SK-N-SH (cell line): ENCODE measurements at regions not wholly inside any gene's neighbourhood (a gene's known extent, or its start where the extent isn't known, plus 50 kb on each side); places are given as distances from the start of the nearest gene placed in this dataset.

Source experiments
- CTCF ChIA-PET: fragments of 300-600, 350-600 bp; formaldehyde crosslinking; extraction: SDS; loops from one replicate; lab custom pipeline; 2021; lab: Yijun Ruan, JAX
- POLR2A ChIA-PET: fragments of 350-600 bp; sonication (Branson Sonifier 250); formaldehyde crosslinking; extraction: SDS; loops from one replicate; lab custom pipeline; 2020; ENCODE audit warnings: antibody characterized with exemption, inconsistent platforms; lab: Yijun Ruan, JAX
- DNase-seq: peaks from one replicate; pipeline ENCODE4 v3.0.0; 2012
- H2AFZ ChIP-seq: fragments of 200-600 bp; sonication (generic); 2 replicates; pipeline ENCODE4 v1.8.1; 2016; ENCODE audit warnings: antibody characterized with exemption, mild to moderate bottlenecking, low read depth
- H3F3A ChIP-seq: fragments of 200-600 bp; sonication (generic); replicated peaks from 2 replicates; pipeline ENCODE3; 2016; ENCODE audit warnings: antibody characterized with exemption, mild to moderate bottlenecking; ENCODE audit not compliant: insufficient read depth
- H3K27ac ChIP-seq, 2 experiments: fragments of 200-500 bp in 1 of 2; fragments of 200-600 bp in 1 of 2; sonication (Bioruptor generic) in 1 of 2; sonication (generic), shearing (Covaris generic) in 1 of 2; 2 replicates each; pipeline versions ENCODE4 v1.5.1 to v1.6.1; 2014 to 2016; ENCODE audit warnings: low read depth in 2 of 2, inconsistent platforms in 1 of 2, low read length in 1 of 2, mild to moderate bottlenecking in 1 of 2, mixed read lengths in 1 of 2
- H3K27me3 ChIP-seq: fragments of 200-600 bp; sonication (generic), shearing (Covaris generic); 2 replicates; pipeline ENCODE4 v1.6.1; 2016; ENCODE audit warnings: mixed run types; ENCODE audit not compliant: insufficient read depth
- H3K36me3 ChIP-seq, 2 experiments: fragments of 200-500 bp in 1 of 2; fragments of 200-600 bp in 1 of 2; sonication (Bioruptor generic) in 1 of 2; sonication (generic) in 1 of 2; replicated peaks in 1 of 2; 2 replicates each; pipeline versions ENCODE3 to v1.5.1; 2014 to 2016; ENCODE audit warnings: low read length in 1 of 2, mild to moderate bottlenecking in 1 of 2; ENCODE audit not compliant: insufficient read depth in 2 of 2, control insufficient read depth in 1 of 2
- H3K4me1 ChIP-seq, 2 experiments: fragments of 200-500 bp in 1 of 2; fragments of 200-600 bp in 1 of 2; sonication (Bioruptor generic) in 1 of 2; sonication (generic), shearing (Covaris generic) in 1 of 2; 2 replicates each; pipeline versions ENCODE4 v1.5.1 to v1.6.1; 2014 to 2016; ENCODE audit warnings: low read depth in 1 of 2, low read length in 1 of 2, mixed run types in 1 of 2; ENCODE audit not compliant: insufficient read depth in 2 of 2, control insufficient read depth in 1 of 2
- H3K4me2 ChIP-seq: fragments of 200-600 bp; sonication (generic), shearing (Covaris generic); 2 replicates; pipeline ENCODE4 v1.6.1; 2017; ENCODE audit warnings: mixed run types
- H3K4me3 ChIP-seq, 2 experiments: fragments of 200-500 bp in 1 of 2; fragments of 200-600 bp in 1 of 2; sonication (Bioruptor generic) in 1 of 2; sonication (generic), shearing (Covaris generic) in 1 of 2; 2 replicates each; pipeline versions ENCODE4 v1.5.1 to v1.8.1; 2014 to 2016; ENCODE audit warnings: low read depth in 2 of 2, inconsistent platforms in 1 of 2, low read length in 1 of 2, mild to moderate bottlenecking in 1 of 2, mixed read lengths in 1 of 2, moderate library complexity in 1 of 2
- H3K79me2 ChIP-seq: fragments of 200-600 bp; sonication (generic); 2 replicates; pipeline ENCODE4 v1.8.1; 2017; ENCODE audit warnings: mild to moderate bottlenecking; ENCODE audit not compliant: insufficient read depth
- H3K9ac ChIP-seq: fragments of 200-600 bp; sonication (generic); 2 replicates; pipeline ENCODE4 v1.6.1; 2017; ENCODE audit warnings: mixed run types
- H3K9me2 ChIP-seq: fragments of 200-600 bp; sonication (generic); 2 replicates; pipeline ENCODE4 v1.6.1; 2017; ENCODE audit warnings: mixed run types
- H3K9me3 ChIP-seq: fragments of 200-600 bp; sonication (generic); 2 replicates; pipeline ENCODE4 v1.6.1; 2017; ENCODE audit warnings: mixed run types, mild to moderate bottlenecking, moderate library complexity
- H4K20me1 ChIP-seq: fragments of 200-600 bp; sonication (generic); 2 replicates; pipeline ENCODE4 v1.6.1; 2017; ENCODE audit warnings: mild to moderate bottlenecking, mixed run types; ENCODE audit not compliant: insufficient read depth
- ELF1 ChIP-seq: IDR thresholded peaks from 2 replicates; pipeline ENCODE4 v1.4.0; 2012
- FOXJ3 ChIP-seq: sonication (generic); formaldehyde crosslinking; IDR thresholded peaks from 2 replicates; pipeline ENCODE4 v1.5.1; 2020; ENCODE audit warnings: mild to moderate bottlenecking, missing genetic modification reagents
- FOXM1 ChIP-seq: IDR thresholded peaks from 2 replicates; pipeline ENCODE4 v1.4.0; 2012; ENCODE audit warnings: low read depth, mild to moderate bottlenecking
- GATA2 ChIP-seq: sonication (generic); formaldehyde crosslinking; IDR thresholded peaks from 2 replicates; pipeline ENCODE4 v1.5.0; 2020; ENCODE audit warnings: mild to moderate bottlenecking, missing genetic modification reagents
- JUND ChIP-seq: IDR thresholded peaks from 2 replicates; pipeline ENCODE4 v1.4.0; 2012
- MXI1 ChIP-seq: IDR thresholded peaks from 2 replicates; pipeline ENCODE4 v1.6.1; 2012; ENCODE audit warnings: mild to moderate bottlenecking, low read depth, low read length, improper control_type of control experiment
- NFIC ChIP-seq: IDR thresholded peaks from 2 replicates; pipeline ENCODE4 v1.4.0; 2012; ENCODE audit warnings: borderline replicate concordance
- RAD21 ChIP-seq: IDR thresholded peaks from 2 replicates; pipeline ENCODE4 v1.6.1; 2012; ENCODE audit warnings: mild to moderate bottlenecking, low read length
- RCOR1 ChIP-seq: fragments of 150-350 bp; IDR thresholded peaks from 2 replicates; pipeline ENCODE4 v1.6.1; 2017; ENCODE audit warnings: antibody characterized with exemption, low read length
- RXRA ChIP-seq: IDR thresholded peaks from 2 replicates; pipeline ENCODE4 v1.4.0; 2012; ENCODE audit warnings: low read depth, mild to moderate bottlenecking, borderline replicate concordance
- SIN3A ChIP-seq: IDR thresholded peaks from 2 replicates; pipeline ENCODE4 v1.6.1; 2012; ENCODE audit warnings: low read depth, mild to moderate bottlenecking, low read length, moderate library complexity, borderline replicate concordance
- TCF12 ChIP-seq: IDR thresholded peaks from 2 replicates; pipeline ENCODE4 v1.4.0; 2012
- TEAD4 ChIP-seq: IDR thresholded peaks from 2 replicates; pipeline ENCODE4 v1.4.0; 2012; ENCODE audit warnings: mild to moderate bottlenecking, borderline replicate concordance; ENCODE audit not compliant: insufficient read depth
- WGBS: methylation state at CpG from one replicate; pipeline ENCODE4 v1.1.6; 2017; ENCODE audit warnings: low lambda C conversion rate; 5-methylcytosine and 5-hydroxymethylcytosine counted together
- TF ChIP-seq, protein P1 (sequence below): IDR thresholded peaks from 2 replicates; pipeline ENCODE4; 2012
- TF ChIP-seq, protein P2 (sequence below): IDR thresholded peaks from 2 replicates; pipeline ENCODE4 v1.6.1; 2012; ENCODE audit warnings: mild to moderate bottlenecking, low read depth, low read length, moderate library complexity
- TF ChIP-seq, protein P3 (sequence below): fragments of 150-350 bp; IDR thresholded peaks from 2 replicates; pipeline ENCODE4 v1.6.1; 2016; ENCODE audit warnings: mild to moderate bottlenecking, low read depth, low read length
- TF ChIP-seq, protein P4 (sequence below): fragments of 200-600 bp; sonication (generic); IDR thresholded peaks from 2 replicates; pipeline ENCODE4 v1.6.1; 2017; ENCODE audit warnings: antibody characterized with exemption, mild to moderate bottlenecking, moderate library complexity

DNA sequence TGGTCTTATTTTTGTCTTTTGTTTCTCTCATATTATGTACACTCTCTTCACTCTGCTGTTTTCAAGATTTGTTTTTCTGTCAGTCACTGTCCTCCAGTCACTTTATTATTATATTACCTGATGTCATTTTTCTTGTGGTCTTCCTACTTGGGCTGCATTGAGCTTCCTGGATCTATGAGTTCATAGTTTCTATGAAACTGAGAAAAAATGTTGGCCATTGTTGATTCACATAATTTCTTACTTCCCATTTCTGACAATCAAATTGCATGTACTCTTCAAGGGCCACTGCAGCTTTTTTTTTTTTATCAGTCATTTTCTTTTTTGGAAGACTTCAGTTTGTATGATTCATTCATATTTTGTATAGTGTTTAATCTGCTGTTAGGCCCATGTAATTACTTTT is 1180.6 kb upstream of the GBE1 start:
- no peak overlapping the region for H3K4me2 ChIP-seq
- CTCF ChIA-PET: no interaction called here
- no peaks in the 10 kb centered on the region for H4K20me1 ChIP-seq
- DNase-seq: no peak
- H3K36me3 ChIP-seq: no peaks in the 10 kb centered on the region
- H3K4me3 ChIP-seq: no peak overlapping the region
- no peaks in the 10 kb centered on the region for H3F3A ChIP-seq
- TF ChIP-seq RXRA: no peak
- TF ChIP-seq SIN3A: no peak
- no peak for TF ChIP-seq NFIC
- no peak for TF ChIP-seq TEAD4
- no peak for TF ChIP-seq GATA2 (CRISPR knock-in tag)
- TF ChIP-seq, protein P1, sequence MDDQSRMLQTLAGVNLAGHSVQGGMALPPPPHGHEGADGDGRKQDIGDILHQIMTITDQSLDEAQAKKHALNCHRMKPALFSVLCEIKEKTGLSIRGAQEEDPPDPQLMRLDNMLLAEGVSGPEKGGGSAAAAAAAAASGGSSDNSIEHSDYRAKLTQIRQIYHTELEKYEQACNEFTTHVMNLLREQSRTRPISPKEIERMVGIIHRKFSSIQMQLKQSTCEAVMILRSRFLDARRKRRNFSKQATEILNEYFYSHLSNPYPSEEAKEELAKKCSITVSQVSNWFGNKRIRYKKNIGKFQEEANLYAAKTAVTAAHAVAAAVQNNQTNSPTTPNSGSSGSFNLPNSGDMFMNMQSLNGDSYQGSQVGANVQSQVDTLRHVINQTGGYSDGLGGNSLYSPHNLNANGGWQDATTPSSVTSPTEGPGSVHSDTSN: no peak
- no peak overlapping the region for H3K9ac ChIP-seq
- H3K9me2 ChIP-seq: no peaks in the 10 kb centered on the region
- peaks cover 4% of the 10 kb centered on the region; the same call in 1 of the 2 replicates for H3K9me3 ChIP-seq
- no peaks in the 10 kb centered on the region; the same call in 1 of the 2 replicates for H3K27me3 ChIP-seq
- no peaks in the 10 kb centered on the region for H3K79me2 ChIP-seq
- POLR2A ChIA-PET: no interaction called here
- no peak overlapping the region for H2AFZ ChIP-seq
- no peaks in the 10 kb centered on the region for H3K4me1 ChIP-seq
- H3K27ac ChIP-seq: no peak overlapping the region

DNA sequence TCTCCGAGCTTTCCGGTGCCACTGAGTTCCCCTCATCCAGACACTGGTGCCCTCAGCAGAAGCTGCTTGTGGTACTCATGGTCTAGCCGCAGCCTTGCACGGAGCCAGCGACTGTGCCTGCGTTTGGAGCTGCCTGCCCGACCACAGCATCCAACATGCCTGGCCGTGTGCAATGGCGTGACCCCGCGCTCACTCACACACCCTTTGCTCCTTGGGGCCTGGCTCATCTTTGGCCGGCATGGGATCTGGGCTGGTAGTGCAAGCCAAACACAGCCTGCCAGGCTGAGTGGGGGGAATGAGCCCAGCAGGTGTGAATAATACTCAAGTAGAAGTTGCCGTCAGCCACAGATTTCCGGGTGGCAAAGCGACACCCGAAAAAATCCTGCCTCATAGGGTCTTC is 1178.7 kb upstream of the GBE1 start:
- CTCF ChIA-PET: no interaction called here
- Histone ChIP-seq H3K27me3 (no peaks in the 10 kb centered on the region; the same call in 1 of the 2 replicates), H3K79me2 (no peaks in the 10 kb centered on the region), H4K20me1 (no peaks in the 10 kb centered on the region), H3K9me3 (peaks cover 3% of the 10 kb centered on the region; the same call in 1 of the 2 replicates), H3K4me2 (no peak overlapping the region)
- TF ChIP-seq FOXJ3 (CRISPR knock-in tag): no peak
- no peak for TF ChIP-seq RAD21
- TF ChIP-seq ELF1: no peak
- TF ChIP-seq JUND: no peak
- TF ChIP-seq RCOR1: no peak
- no peak for TF ChIP-seq TCF12
- TF ChIP-seq NFIC: no peak
- TF ChIP-seq, protein P2, sequence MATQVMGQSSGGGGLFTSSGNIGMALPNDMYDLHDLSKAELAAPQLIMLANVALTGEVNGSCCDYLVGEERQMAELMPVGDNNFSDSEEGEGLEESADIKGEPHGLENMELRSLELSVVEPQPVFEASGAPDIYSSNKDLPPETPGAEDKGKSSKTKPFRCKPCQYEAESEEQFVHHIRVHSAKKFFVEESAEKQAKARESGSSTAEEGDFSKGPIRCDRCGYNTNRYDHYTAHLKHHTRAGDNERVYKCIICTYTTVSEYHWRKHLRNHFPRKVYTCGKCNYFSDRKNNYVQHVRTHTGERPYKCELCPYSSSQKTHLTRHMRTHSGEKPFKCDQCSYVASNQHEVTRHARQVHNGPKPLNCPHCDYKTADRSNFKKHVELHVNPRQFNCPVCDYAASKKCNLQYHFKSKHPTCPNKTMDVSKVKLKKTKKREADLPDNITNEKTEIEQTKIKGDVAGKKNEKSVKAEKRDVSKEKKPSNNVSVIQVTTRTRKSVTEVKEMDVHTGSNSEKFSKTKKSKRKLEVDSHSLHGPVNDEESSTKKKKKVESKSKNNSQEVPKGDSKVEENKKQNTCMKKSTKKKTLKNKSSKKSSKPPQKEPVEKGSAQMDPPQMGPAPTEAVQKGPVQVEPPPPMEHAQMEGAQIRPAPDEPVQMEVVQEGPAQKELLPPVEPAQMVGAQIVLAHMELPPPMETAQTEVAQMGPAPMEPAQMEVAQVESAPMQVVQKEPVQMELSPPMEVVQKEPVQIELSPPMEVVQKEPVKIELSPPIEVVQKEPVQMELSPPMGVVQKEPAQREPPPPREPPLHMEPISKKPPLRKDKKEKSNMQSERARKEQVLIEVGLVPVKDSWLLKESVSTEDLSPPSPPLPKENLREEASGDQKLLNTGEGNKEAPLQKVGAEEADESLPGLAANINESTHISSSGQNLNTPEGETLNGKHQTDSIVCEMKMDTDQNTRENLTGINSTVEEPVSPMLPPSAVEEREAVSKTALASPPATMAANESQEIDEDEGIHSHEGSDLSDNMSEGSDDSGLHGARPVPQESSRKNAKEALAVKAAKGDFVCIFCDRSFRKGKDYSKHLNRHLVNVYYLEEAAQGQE: no peak
- TF ChIP-seq RXRA: no peak
- no peak for TF ChIP-seq MXI1
- TF ChIP-seq FOXM1: no peak
- TF ChIP-seq, protein P3, sequence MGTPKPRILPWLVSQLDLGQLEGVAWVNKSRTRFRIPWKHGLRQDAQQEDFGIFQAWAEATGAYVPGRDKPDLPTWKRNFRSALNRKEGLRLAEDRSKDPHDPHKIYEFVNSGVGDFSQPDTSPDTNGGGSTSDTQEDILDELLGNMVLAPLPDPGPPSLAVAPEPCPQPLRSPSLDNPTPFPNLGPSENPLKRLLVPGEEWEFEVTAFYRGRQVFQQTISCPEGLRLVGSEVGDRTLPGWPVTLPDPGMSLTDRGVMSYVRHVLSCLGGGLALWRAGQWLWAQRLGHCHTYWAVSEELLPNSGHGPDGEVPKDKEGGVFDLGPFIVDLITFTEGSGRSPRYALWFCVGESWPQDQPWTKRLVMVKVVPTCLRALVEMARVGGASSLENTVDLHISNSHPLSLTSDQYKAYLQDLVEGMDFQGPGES: no peak
- TF ChIP-seq GATA2 (CRISPR knock-in tag): no peak
- TF ChIP-seq, protein P4, sequence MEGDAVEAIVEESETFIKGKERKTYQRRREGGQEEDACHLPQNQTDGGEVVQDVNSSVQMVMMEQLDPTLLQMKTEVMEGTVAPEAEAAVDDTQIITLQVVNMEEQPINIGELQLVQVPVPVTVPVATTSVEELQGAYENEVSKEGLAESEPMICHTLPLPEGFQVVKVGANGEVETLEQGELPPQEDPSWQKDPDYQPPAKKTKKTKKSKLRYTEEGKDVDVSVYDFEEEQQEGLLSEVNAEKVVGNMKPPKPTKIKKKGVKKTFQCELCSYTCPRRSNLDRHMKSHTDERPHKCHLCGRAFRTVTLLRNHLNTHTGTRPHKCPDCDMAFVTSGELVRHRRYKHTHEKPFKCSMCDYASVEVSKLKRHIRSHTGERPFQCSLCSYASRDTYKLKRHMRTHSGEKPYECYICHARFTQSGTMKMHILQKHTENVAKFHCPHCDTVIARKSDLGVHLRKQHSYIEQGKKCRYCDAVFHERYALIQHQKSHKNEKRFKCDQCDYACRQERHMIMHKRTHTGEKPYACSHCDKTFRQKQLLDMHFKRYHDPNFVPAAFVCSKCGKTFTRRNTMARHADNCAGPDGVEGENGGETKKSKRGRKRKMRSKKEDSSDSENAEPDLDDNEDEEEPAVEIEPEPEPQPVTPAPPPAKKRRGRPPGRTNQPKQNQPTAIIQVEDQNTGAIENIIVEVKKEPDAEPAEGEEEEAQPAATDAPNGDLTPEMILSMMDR: no peak
- TF ChIP-seq, all 33 proteins: peak for 0
- POLR2A ChIA-PET: no interaction called here
- Histone ChIP-seq H3K9ac (no peak overlapping the region), H3K4me3 (no peak overlapping the region), H3K27ac (no peak overlapping the region), H3K4me1 (no peaks in the 10 kb centered on the region), H3F3A (no peaks in the 10 kb centered on the region), H3K36me3 (no peaks in the 10 kb centered on the region), H2AFZ (no peak overlapping the region), H3K9me2 (no peaks in the 10 kb centered on the region)
- no peak for DNase-seq
- WGBS: 31% methylated on average over 7 of the region's 16 CpGs
